ENCODE measurements at regions not wholly inside any gene's neighbourhood (a gene's known extent, or its start where the extent isn't known, plus 50 kb on each side); places are given as distances from the start of the nearest gene placed in this dataset.

DNA sequence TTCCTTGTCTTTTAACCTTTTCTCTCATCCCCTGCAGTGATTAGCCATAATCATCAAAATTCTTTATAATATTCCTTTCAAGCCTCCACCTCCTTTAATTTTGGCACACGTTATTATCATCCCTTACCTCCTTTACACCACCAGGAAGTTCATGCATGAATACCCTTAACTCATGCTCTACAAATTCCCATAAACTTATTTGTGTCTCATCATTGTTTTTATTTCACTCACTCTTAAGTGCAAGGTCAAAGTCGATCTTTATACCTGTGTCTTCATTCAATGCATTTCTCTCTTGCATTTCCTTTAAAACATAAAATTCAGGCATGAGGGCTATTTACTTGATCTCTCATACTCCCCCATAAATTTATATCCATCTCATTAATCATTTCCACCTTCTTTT lies 1064.6 kb upstream of the CADM2 start:
- H3K27me3 Mint-ChIP-seq (ENCODE audit: insufficient read depth, unreplicated experiment) = no peaks in the 10 kb centered on the region
- DNase-seq (ENCODE audit: unreplicated experiment) = no peak
- BruUV-seq (replicated peaks) = no TSS peak
- H3K27ac Mint-ChIP-seq (ENCODE audit: low read depth, unreplicated experiment) = no peak overlapping the region
- no peaks in the 10 kb centered on the region for H3K9me3 Mint-ChIP-seq (ENCODE audit: unreplicated experiment)
- ChIA-PET CTCF (no interaction called here), POLR2A (no interaction called here)
- intact Hi-C loops (cut with micrococcal nuclease) = no loop called here
- H3K36me3 Mint-ChIP-seq (ENCODE audit: insufficient read depth, unreplicated experiment) = no peaks in the 10 kb centered on the region
- no peak overlapping the region for H3K4me3 Mint-ChIP-seq (ENCODE audit: unreplicated experiment)
- H3K4me1 Mint-ChIP-seq (ENCODE audit: insufficient read depth, unreplicated experiment) = peaks cover 18% of the 10 kb centered on the region
- TF ChIP-seq CTCF (IDR thresholded peaks at IDR 0.05; ENCODE audit: unreplicated experiment) = no peak

DNA sequence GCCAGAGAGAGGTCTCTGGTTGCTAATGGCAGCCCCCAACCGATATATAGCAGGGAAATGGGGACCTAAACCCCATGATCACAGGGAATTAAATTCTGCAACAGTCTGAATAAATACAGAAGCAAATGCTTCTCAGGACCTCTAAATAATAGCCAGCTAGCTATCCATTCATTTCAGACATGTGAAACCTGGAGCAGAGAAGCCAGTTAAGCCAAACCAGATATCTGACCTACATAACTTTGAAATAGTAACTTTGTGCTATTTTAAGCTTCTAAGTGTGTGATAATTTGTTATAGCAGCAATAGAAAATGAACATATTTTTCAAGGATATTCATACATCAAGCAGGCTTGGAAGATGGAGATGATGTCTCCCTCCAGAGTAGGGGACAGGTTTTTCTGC lies 1062.9 kb upstream of the CADM2 start:
- no peaks in the 10 kb centered on the region for H3K9me3 Mint-ChIP-seq (ENCODE audit: unreplicated experiment)
- no peak overlapping the region for H3K4me3 Mint-ChIP-seq (ENCODE audit: unreplicated experiment)
- BruUV-seq (replicated peaks) = no TSS peak
- peaks cover 4% of the 10 kb centered on the region for H3K4me1 Mint-ChIP-seq (ENCODE audit: insufficient read depth, unreplicated experiment)
- H3K27me3 Mint-ChIP-seq (ENCODE audit: insufficient read depth, unreplicated experiment) = no peaks in the 10 kb centered on the region
- H3K27ac Mint-ChIP-seq (ENCODE audit: low read depth, unreplicated experiment) = no peak overlapping the region
- POLR2A ChIA-PET = no interaction called here
- DNase-seq (ENCODE audit: unreplicated experiment) = no peak
- no peak for TF ChIP-seq CTCF (IDR thresholded peaks at IDR 0.05; ENCODE audit: unreplicated experiment)
- CTCF ChIA-PET = no interaction called here
- no peaks in the 10 kb centered on the region for H3K36me3 Mint-ChIP-seq (ENCODE audit: insufficient read depth, unreplicated experiment)
- intact Hi-C loops (cut with micrococcal nuclease) = no loop called here

DNA sequence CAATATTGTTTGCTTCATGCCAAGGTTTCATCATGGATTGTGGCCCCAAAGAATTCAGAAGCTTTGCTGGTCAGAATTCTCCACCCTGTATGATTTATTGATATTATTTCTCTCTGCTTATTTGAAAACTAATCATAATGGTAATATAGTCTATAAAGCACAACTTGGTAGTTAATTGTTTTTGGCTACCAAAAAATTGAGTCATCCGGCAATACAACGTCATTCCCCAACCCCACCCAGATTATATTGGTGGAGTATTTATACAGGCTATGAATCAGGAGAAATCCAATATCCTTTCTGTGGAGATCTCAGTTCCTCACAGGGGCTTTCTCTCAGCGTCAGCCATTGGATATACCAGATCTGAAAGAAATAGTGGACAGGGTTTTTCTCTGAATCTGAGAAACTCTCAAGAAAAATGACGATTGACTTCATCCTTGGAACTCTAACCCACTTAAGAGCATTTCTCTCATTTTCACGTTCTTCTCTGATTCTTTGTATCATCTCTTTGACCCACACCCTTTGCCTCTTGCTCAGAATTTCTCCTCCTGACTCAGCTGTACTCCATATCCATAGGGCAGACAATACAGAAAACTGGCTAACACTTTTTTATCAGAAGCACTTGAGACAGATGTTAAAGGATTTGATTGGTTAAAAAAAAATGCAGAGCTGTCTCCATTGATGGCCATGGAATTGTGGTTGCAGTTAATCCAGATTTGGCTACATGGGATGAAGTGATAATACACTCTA lies 1055.8 kb upstream of the CADM2 start:
- DNase-seq (ENCODE audit: unreplicated experiment) = no peak
- no peak for TF ChIP-seq CTCF (IDR thresholded peaks at IDR 0.05; ENCODE audit: unreplicated experiment)
- Mint-ChIP-seq H3K36me3 (ENCODE audit: insufficient read depth, unreplicated experiment) (no peaks in the 10 kb centered on the region), H3K4me1 (ENCODE audit: insufficient read depth, unreplicated experiment) (peaks cover 16% of the 10 kb centered on the region), H3K27me3 (ENCODE audit: insufficient read depth, unreplicated experiment) (no peaks in the 10 kb centered on the region), H3K27ac (ENCODE audit: low read depth, unreplicated experiment) (no peak overlapping the region), H3K9me3 (ENCODE audit: unreplicated experiment) (no peaks in the 10 kb centered on the region), H3K4me3 (ENCODE audit: unreplicated experiment) (no peak overlapping the region)
- intact Hi-C loops (cut with micrococcal nuclease) = no loop called here
- no TSS peak for BruUV-seq (replicated peaks)
- ChIA-PET POLR2A (no interaction called here), CTCF (no interaction called here)

DNA sequence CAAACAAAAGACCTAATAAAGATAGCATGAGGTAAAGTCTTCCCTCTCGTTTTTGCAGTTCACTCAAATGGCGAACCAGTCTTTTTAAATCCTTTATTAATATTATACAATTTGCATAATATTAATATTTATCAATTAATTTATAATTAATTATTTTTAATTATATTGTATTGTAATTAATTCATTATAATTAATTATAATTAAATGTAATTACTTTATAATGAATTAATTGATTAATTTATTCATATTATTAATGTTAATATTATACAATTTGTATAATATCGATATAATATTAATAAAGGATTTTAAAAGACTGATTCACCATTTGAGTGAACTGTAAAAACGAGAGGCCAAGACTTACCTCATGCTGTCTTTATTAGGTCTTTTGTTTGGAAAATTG lies 1045.4 kb upstream of the CADM2 start:
- ChIA-PET CTCF (no interaction called here), POLR2A (no interaction called here)
- Mint-ChIP-seq H3K9me3 (ENCODE audit: unreplicated experiment) (no peaks in the 10 kb centered on the region), H3K4me3 (ENCODE audit: unreplicated experiment) (no peak overlapping the region), H3K27me3 (ENCODE audit: insufficient read depth, unreplicated experiment) (no peaks in the 10 kb centered on the region), H3K4me1 (ENCODE audit: insufficient read depth, unreplicated experiment) (no peaks in the 10 kb centered on the region), H3K27ac (ENCODE audit: low read depth, unreplicated experiment) (no peak overlapping the region), H3K36me3 (ENCODE audit: insufficient read depth, unreplicated experiment) (no peaks in the 10 kb centered on the region)
- no TSS peak for BruUV-seq (replicated peaks)
- intact Hi-C loops (cut with micrococcal nuclease) = no loop called here
- no peak for DNase-seq (ENCODE audit: unreplicated experiment)
- no peak for TF ChIP-seq CTCF (IDR thresholded peaks at IDR 0.05; ENCODE audit: unreplicated experiment)

Measured in MCF 10A (cell line).